SK-N-SH (cell line): ENCODE measurements at regions not wholly inside any gene's neighbourhood (a gene's known extent, or its start where the extent isn't known, plus 50 kb on each side); places are given as distances from the start of the nearest gene placed in this dataset.

Source experiments
- CTCF ChIA-PET: fragments of 300-600, 350-600 bp; formaldehyde crosslinking; extraction: SDS; loops from one replicate; lab custom pipeline; 2021; lab: Yijun Ruan, JAX
- POLR2A ChIA-PET: fragments of 350-600 bp; sonication (Branson Sonifier 250); formaldehyde crosslinking; extraction: SDS; loops from one replicate; lab custom pipeline; 2020; ENCODE audit warnings: antibody characterized with exemption, inconsistent platforms; lab: Yijun Ruan, JAX
- DNase-seq: peaks from one replicate; pipeline ENCODE4 v3.0.0; 2012
- H2AFZ ChIP-seq: fragments of 200-600 bp; sonication (generic); 2 replicates; pipeline ENCODE4 v1.8.1; 2016; ENCODE audit warnings: antibody characterized with exemption, mild to moderate bottlenecking, low read depth
- H3F3A ChIP-seq: fragments of 200-600 bp; sonication (generic); replicated peaks from 2 replicates; pipeline ENCODE3; 2016; ENCODE audit warnings: antibody characterized with exemption, mild to moderate bottlenecking; ENCODE audit not compliant: insufficient read depth
- H3K27ac ChIP-seq, 2 experiments: fragments of 200-500 bp in 1 of 2; fragments of 200-600 bp in 1 of 2; sonication (Bioruptor generic) in 1 of 2; sonication (generic), shearing (Covaris generic) in 1 of 2; 2 replicates each; pipeline versions ENCODE4 v1.5.1 to v1.6.1; 2014 to 2016; ENCODE audit warnings: low read depth in 2 of 2, inconsistent platforms in 1 of 2, low read length in 1 of 2, mild to moderate bottlenecking in 1 of 2, mixed read lengths in 1 of 2
- H3K27me3 ChIP-seq: fragments of 200-600 bp; sonication (generic), shearing (Covaris generic); 2 replicates; pipeline ENCODE4 v1.6.1; 2016; ENCODE audit warnings: mixed run types; ENCODE audit not compliant: insufficient read depth
- H3K36me3 ChIP-seq, 2 experiments: fragments of 200-500 bp in 1 of 2; fragments of 200-600 bp in 1 of 2; sonication (Bioruptor generic) in 1 of 2; sonication (generic) in 1 of 2; replicated peaks in 1 of 2; 2 replicates each; pipeline versions ENCODE3 to v1.5.1; 2014 to 2016; ENCODE audit warnings: low read length in 1 of 2, mild to moderate bottlenecking in 1 of 2; ENCODE audit not compliant: insufficient read depth in 2 of 2, control insufficient read depth in 1 of 2
- H3K4me1 ChIP-seq, 2 experiments: fragments of 200-500 bp in 1 of 2; fragments of 200-600 bp in 1 of 2; sonication (Bioruptor generic) in 1 of 2; sonication (generic), shearing (Covaris generic) in 1 of 2; 2 replicates each; pipeline versions ENCODE4 v1.5.1 to v1.6.1; 2014 to 2016; ENCODE audit warnings: low read depth in 1 of 2, low read length in 1 of 2, mixed run types in 1 of 2; ENCODE audit not compliant: insufficient read depth in 2 of 2, control insufficient read depth in 1 of 2
- H3K4me2 ChIP-seq: fragments of 200-600 bp; sonication (generic), shearing (Covaris generic); 2 replicates; pipeline ENCODE4 v1.6.1; 2017; ENCODE audit warnings: mixed run types
- H3K4me3 ChIP-seq, 2 experiments: fragments of 200-500 bp in 1 of 2; fragments of 200-600 bp in 1 of 2; sonication (Bioruptor generic) in 1 of 2; sonication (generic), shearing (Covaris generic) in 1 of 2; 2 replicates each; pipeline versions ENCODE4 v1.5.1 to v1.8.1; 2014 to 2016; ENCODE audit warnings: low read depth in 2 of 2, inconsistent platforms in 1 of 2, low read length in 1 of 2, mild to moderate bottlenecking in 1 of 2, mixed read lengths in 1 of 2, moderate library complexity in 1 of 2
- H3K79me2 ChIP-seq: fragments of 200-600 bp; sonication (generic); 2 replicates; pipeline ENCODE4 v1.8.1; 2017; ENCODE audit warnings: mild to moderate bottlenecking; ENCODE audit not compliant: insufficient read depth
- H3K9ac ChIP-seq: fragments of 200-600 bp; sonication (generic); 2 replicates; pipeline ENCODE4 v1.6.1; 2017; ENCODE audit warnings: mixed run types
- H3K9me2 ChIP-seq: fragments of 200-600 bp; sonication (generic); 2 replicates; pipeline ENCODE4 v1.6.1; 2017; ENCODE audit warnings: mixed run types
- H3K9me3 ChIP-seq: fragments of 200-600 bp; sonication (generic); 2 replicates; pipeline ENCODE4 v1.6.1; 2017; ENCODE audit warnings: mixed run types, mild to moderate bottlenecking, moderate library complexity
- H4K20me1 ChIP-seq: fragments of 200-600 bp; sonication (generic); 2 replicates; pipeline ENCODE4 v1.6.1; 2017; ENCODE audit warnings: mild to moderate bottlenecking, mixed run types; ENCODE audit not compliant: insufficient read depth
- ELF1 ChIP-seq: IDR thresholded peaks from 2 replicates; pipeline ENCODE4 v1.4.0; 2012
- EP300 ChIP-seq, 2 experiments: IDR thresholded peaks; 2 replicates each; pipeline versions ENCODE4 v1.4.0 to v1.6.1; 2012; ENCODE audit warnings: borderline replicate concordance in 1 of 2, low read depth in 1 of 2, low read length in 1 of 2
- EZH2phosphoT487 ChIP-seq: fragments of 200-600 bp; sonication (generic); IDR thresholded peaks from 2 replicates; pipeline ENCODE4 v1.6.1; 2017; ENCODE audit warnings: low read depth, mixed run types, mild to moderate bottlenecking, antibody characterized with exemption, moderate library complexity, borderline replicate concordance
- FOSL2 ChIP-seq: IDR thresholded peaks from 2 replicates; pipeline ENCODE4 v1.4.0; 2012; ENCODE audit warnings: low read depth, mild to moderate bottlenecking, moderate library complexity, borderline replicate concordance
- FOXJ3 ChIP-seq: sonication (generic); formaldehyde crosslinking; IDR thresholded peaks from 2 replicates; pipeline ENCODE4 v1.5.1; 2020; ENCODE audit warnings: mild to moderate bottlenecking, missing genetic modification reagents
- GATA2 ChIP-seq: sonication (generic); formaldehyde crosslinking; IDR thresholded peaks from 2 replicates; pipeline ENCODE4 v1.5.0; 2020; ENCODE audit warnings: mild to moderate bottlenecking, missing genetic modification reagents
- MXI1 ChIP-seq: IDR thresholded peaks from 2 replicates; pipeline ENCODE4 v1.6.1; 2012; ENCODE audit warnings: mild to moderate bottlenecking, low read depth, low read length, improper control_type of control experiment
- NRF1 ChIP-seq: IDR thresholded peaks from 2 replicates; pipeline ENCODE4 v1.6.1; 2012; ENCODE audit warnings: low read depth, mild to moderate bottlenecking, low read length
- RAD21 ChIP-seq: IDR thresholded peaks from 2 replicates; pipeline ENCODE4 v1.6.1; 2012; ENCODE audit warnings: mild to moderate bottlenecking, low read length
- RFX5 ChIP-seq: IDR thresholded peaks from 2 replicates; pipeline ENCODE4 v1.6.1; 2012; ENCODE audit warnings: mild to moderate bottlenecking, improper control_type of control experiment, low read length
- TCF12 ChIP-seq: IDR thresholded peaks from 2 replicates; pipeline ENCODE4 v1.4.0; 2012
- YY1 ChIP-seq: IDR thresholded peaks from 2 replicates; pipeline ENCODE4 v1.4.0; 2012; ENCODE audit warnings: low read depth, mild to moderate bottlenecking
- WGBS: methylation state at CpG from one replicate; pipeline ENCODE4 v1.1.6; 2017; ENCODE audit warnings: low lambda C conversion rate; 5-methylcytosine and 5-hydroxymethylcytosine counted together
- TF ChIP-seq, protein P1 (sequence below): IDR thresholded peaks from 2 replicates; pipeline ENCODE4; 2012
- TF ChIP-seq, protein P2 (sequence below): IDR thresholded peaks from 2 replicates; pipeline ENCODE4 v1.4.0; 2012; ENCODE audit warnings: low read depth
- TF ChIP-seq, protein P3 (sequence below): IDR thresholded peaks from 2 replicates; pipeline ENCODE4 v1.4.0; 2012; ENCODE audit warnings: low read depth, borderline replicate concordance
- TF ChIP-seq, protein P4 (sequence below): fragments of 150-350 bp; IDR thresholded peaks from 2 replicates; pipeline ENCODE4 v1.6.1; 2016; ENCODE audit warnings: mild to moderate bottlenecking, low read depth, low read length

DNA sequence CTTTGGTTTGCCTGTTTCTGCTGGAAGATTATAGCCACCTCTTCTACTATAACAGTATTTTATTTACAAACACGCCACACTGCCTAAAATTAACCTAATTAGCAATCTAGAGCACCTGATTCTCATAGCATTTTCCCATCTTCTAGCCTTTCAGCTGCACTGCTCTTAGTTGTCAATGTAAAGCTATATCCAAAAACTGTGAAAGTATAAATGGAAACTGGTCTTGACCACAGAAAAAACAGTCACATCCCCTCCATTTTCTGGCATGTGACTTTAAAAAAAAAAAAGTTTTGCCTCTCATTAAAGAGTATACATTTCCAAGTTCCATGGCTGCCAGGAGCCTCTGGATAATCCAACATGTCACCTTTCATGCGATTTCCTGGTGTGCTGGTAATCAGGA is 287.8 kb downstream of the DTWD2 start:
- Histone ChIP-seq H3K9me3 (no peaks in the 10 kb centered on the region), H3K9me2 (no peaks in the 10 kb centered on the region), H3K4me3 (no peak overlapping the region), H3K27me3 (no peaks in the 10 kb centered on the region), H3K36me3 (no peaks in the 10 kb centered on the region), H3K79me2 (no peaks in the 10 kb centered on the region), H3K9ac (no peak overlapping the region), H4K20me1 (no peaks in the 10 kb centered on the region), H3K4me1 (no peaks in the 10 kb centered on the region), H2AFZ (no peak overlapping the region), H3F3A (no peaks in the 10 kb centered on the region), H3K27ac (no peak overlapping the region), H3K4me2 (no peak overlapping the region)
- CTCF ChIA-PET = no interaction called here
- 0% methylated on average over 2 of the region's 2 CpGs for WGBS
- POLR2A ChIA-PET = no interaction called here
- DNase-seq = no peak
- TF ChIP-seq EP300 (IDR thresholded peaks at IDR 0.05; ENCODE audit: borderline replicate concordance in 1 of 2, low read depth in 1 of 2, low read length in 1 of 2) (no peak), GATA2 (CRISPR knock-in tag) (no peak), TCF12 (no peak), MXI1 (no peak), NRF1 (no peak), EZH2phosphoT487 (no peak), FOXJ3 (CRISPR knock-in tag) (no peak), RFX5 (no peak), FOSL2 (no peak), RAD21 (no peak), ELF1 (no peak), YY1 (no peak)
- TF ChIP-seq, protein P1, sequence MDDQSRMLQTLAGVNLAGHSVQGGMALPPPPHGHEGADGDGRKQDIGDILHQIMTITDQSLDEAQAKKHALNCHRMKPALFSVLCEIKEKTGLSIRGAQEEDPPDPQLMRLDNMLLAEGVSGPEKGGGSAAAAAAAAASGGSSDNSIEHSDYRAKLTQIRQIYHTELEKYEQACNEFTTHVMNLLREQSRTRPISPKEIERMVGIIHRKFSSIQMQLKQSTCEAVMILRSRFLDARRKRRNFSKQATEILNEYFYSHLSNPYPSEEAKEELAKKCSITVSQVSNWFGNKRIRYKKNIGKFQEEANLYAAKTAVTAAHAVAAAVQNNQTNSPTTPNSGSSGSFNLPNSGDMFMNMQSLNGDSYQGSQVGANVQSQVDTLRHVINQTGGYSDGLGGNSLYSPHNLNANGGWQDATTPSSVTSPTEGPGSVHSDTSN = no peak
- TF ChIP-seq, protein P2, sequence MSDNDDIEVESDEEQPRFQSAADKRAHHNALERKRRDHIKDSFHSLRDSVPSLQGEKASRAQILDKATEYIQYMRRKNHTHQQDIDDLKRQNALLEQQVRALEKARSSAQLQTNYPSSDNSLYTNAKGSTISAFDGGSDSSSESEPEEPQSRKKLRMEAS = no peak
- TF ChIP-seq, protein P3, sequence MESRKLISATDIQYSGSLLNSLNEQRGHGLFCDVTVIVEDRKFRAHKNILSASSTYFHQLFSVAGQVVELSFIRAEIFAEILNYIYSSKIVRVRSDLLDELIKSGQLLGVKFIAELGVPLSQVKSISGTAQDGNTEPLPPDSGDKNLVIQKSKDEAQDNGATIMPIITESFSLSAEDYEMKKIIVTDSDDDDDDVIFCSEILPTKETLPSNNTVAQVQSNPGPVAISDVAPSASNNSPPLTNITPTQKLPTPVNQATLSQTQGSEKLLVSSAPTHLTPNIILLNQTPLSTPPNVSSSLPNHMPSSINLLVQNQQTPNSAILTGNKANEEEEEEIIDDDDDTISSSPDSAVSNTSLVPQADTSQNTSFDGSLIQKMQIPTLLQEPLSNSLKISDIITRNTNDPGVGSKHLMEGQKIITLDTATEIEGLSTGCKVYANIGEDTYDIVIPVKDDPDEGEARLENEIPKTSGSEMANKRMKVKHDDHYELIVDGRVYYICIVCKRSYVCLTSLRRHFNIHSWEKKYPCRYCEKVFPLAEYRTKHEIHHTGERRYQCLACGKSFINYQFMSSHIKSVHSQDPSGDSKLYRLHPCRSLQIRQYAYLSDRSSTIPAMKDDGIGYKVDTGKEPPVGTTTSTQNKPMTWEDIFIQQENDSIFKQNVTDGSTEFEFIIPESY = no peak
- TF ChIP-seq, protein P4, sequence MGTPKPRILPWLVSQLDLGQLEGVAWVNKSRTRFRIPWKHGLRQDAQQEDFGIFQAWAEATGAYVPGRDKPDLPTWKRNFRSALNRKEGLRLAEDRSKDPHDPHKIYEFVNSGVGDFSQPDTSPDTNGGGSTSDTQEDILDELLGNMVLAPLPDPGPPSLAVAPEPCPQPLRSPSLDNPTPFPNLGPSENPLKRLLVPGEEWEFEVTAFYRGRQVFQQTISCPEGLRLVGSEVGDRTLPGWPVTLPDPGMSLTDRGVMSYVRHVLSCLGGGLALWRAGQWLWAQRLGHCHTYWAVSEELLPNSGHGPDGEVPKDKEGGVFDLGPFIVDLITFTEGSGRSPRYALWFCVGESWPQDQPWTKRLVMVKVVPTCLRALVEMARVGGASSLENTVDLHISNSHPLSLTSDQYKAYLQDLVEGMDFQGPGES = no peak
